HepG2 (cell line): ENCODE measurements at regions not wholly inside any gene's neighbourhood (a gene's known extent, or its start where the extent isn't known, plus 50 kb on each side); places are given as distances from the start of the nearest gene placed in this dataset.

Source experiments
- ATAC-seq: fragments of 200-7000 bp; cut with Tn5 transposase; 3 replicates; pipeline ENCODE4 v1.9.1; 2020; ENCODE audit warnings: mild to moderate bottlenecking, moderate library complexity
- BruUV-seq: library from RNA; stranded (reverse); fragments of 400-500 nt; replicated peaks from 2 replicates; lab custom pipeline; 2021; lab: Mats Ljungman, UMichigan
- CTCF ChIA-PET: fragments of 300-600 bp; formaldehyde crosslinking; extraction: SDS; loops from one replicate; lab custom pipeline; 2021; ENCODE audit warnings: low total read pairs, inconsistent platforms, low intra/inter-chr PET ratio; lab: Yijun Ruan, JAX
- POLR2A ChIA-PET: fragments of 350-600 bp; sonication (Branson Sonifier 250); formaldehyde crosslinking; loops from one replicate; lab custom pipeline; 2020; ENCODE audit warnings: antibody characterized with exemption, inconsistent platforms; lab: Yijun Ruan, JAX
- DNase-seq: peaks from one replicate; pipeline ENCODE4 v3.0.0-alpha.2; 2015; ENCODE audit warnings: low spot score
- FAIRE-seq: peaks from 3 replicates; lab custom pipeline; 2011; peaks lifted over from hg19 to GRCh38; lab: Jason Lieb, UNC
- H2AFZ ChIP-seq: one replicate; pipeline ENCODE4 v1.6.1; 2011; ENCODE audit warnings: low read length, inconsistent platforms
- H3K27ac ChIP-seq: fragments of 300-600 bp; 3 replicates; pipeline ENCODE4 v1.8.0; 2011; ENCODE audit warnings: mixed run types, mild to moderate bottlenecking, mixed read lengths, low read length, inconsistent platforms; ENCODE audit not compliant: insufficient read depth; ENCODE audit errors: extremely low read length
- H3K27me3 ChIP-seq, 2 experiments: fragments of 200-600 bp in 1 of 2; 2 replicates in 1 of 2; 3 replicates in 1 of 2; pipeline versions ENCODE4 v1.6.0 to v1.8.0; 2011; ENCODE audit warnings: low read length in 2 of 2, mild to moderate bottlenecking in 2 of 2, moderate library complexity in 2 of 2, inconsistent platforms in 1 of 2; ENCODE audit not compliant: insufficient read depth in 2 of 2, control insufficient read depth in 1 of 2
- H3K36me3 ChIP-seq, 2 experiments: fragments of 200-600 bp in 1 of 2; replicated peaks in 1 of 2; 2 replicates in 1 of 2; 3 replicates in 1 of 2; pipeline versions ENCODE4 v1.5.1 to v1.8.0; 2011; ENCODE audit warnings: low read length in 2 of 2, inconsistent platforms in 1 of 2; ENCODE audit not compliant: insufficient read depth in 2 of 2, control insufficient read depth in 1 of 2
- H3K4me1 ChIP-seq: 2 replicates; pipeline ENCODE4 v1.5.1; 2012; ENCODE audit warnings: low read length, inconsistent platforms; ENCODE audit not compliant: insufficient read depth
- H3K4me2 ChIP-seq: 2 replicates; pipeline ENCODE4 v1.6.0; 2011; ENCODE audit warnings: low read depth, low read length, inconsistent platforms
- H3K4me3 ChIP-seq, 3 experiments: fragments of 200-600 bp in 1 of 3; sonication (generic), shearing (Covaris generic) in 1 of 3; replicated peaks in 1 of 3; 2 replicates each; pipeline ENCODE4 v1.5.1; 2011 to 2016; ENCODE audit warnings: low read length in 3 of 3, inconsistent platforms in 2 of 3, low read depth in 2 of 3, mild to moderate bottlenecking in 2 of 3, control low read depth in 1 of 3, mixed read lengths in 1 of 3; ENCODE audit not compliant: insufficient read depth in 1 of 3
- H3K79me2 ChIP-seq: one replicate; pipeline ENCODE4 v1.6.1; 2011; ENCODE audit warnings: low read length, inconsistent platforms; ENCODE audit not compliant: insufficient read depth
- H3K9ac ChIP-seq: 2 replicates; pipeline ENCODE4 v1.6.0; 2011; ENCODE audit warnings: mild to moderate bottlenecking, low read depth, low read length, inconsistent platforms; ENCODE audit not compliant: insufficient read depth
- H3K9me3 ChIP-seq: 2 replicates; pipeline ENCODE4 v1.5.1; 2012; ENCODE audit warnings: mild to moderate bottlenecking, low read length
- H4K20me1 ChIP-seq: 2 replicates; pipeline ENCODE4 v1.6.0; 2011; ENCODE audit warnings: inconsistent platforms, mild to moderate bottlenecking, low read length, moderate library complexity; ENCODE audit not compliant: insufficient read depth
- ARID3A ChIP-seq: IDR thresholded peaks from 2 replicates; pipeline ENCODE4 v1.6.1; 2012; ENCODE audit warnings: low read depth, low read length, improper control_type of control experiment
- ATM ChIP-seq: fragments of 450-650 bp; IDR thresholded peaks from 2 replicates; pipeline ENCODE4 v1.7.1; 2017; ENCODE audit warnings: mild to moderate bottlenecking, borderline replicate concordance
- CBFB ChIP-seq: sonication (generic); formaldehyde crosslinking; IDR thresholded peaks from 2 replicates; pipeline ENCODE4 v1.4.0; 2020; ENCODE audit warnings: missing genetic modification reagents
- CSRNP2 ChIP-seq: sonication (generic); formaldehyde crosslinking; conservative IDR thresholded peaks from 2 replicates; pipeline ENCODE4 v1.8.0; 2022; ENCODE audit warnings: low read depth, missing genetic modification reagents
- DNMT1 ChIP-seq: sonication (generic); formaldehyde crosslinking; IDR thresholded peaks from 2 replicates; pipeline ENCODE4 v1.5.1; 2020; ENCODE audit warnings: mild to moderate bottlenecking, missing genetic modification reagents
- HIVEP1 ChIP-seq: sonication (generic); formaldehyde crosslinking; IDR thresholded peaks from 2 replicates; pipeline ENCODE4 v1.4.0; 2020; ENCODE audit warnings: mild to moderate bottlenecking, missing genetic modification reagents
- MLLT10 ChIP-seq: sonication (generic); formaldehyde crosslinking; IDR thresholded peaks from 2 replicates; pipeline ENCODE4 v1.4.0; 2020; ENCODE audit warnings: missing genetic modification reagents
- PTBP1 ChIP-seq: fragments of 200-400 bp; formaldehyde crosslinking; IDR thresholded peaks from 2 replicates; pipeline ENCODE4 v1.6.1; 2018; ENCODE audit warnings: low read length, low read depth; ENCODE audit not compliant: poor library complexity, severe bottlenecking
- RXRA ChIP-seq: sonication (generic); formaldehyde crosslinking; IDR thresholded peaks from 2 replicates; pipeline ENCODE4 v1.5.1; 2020; ENCODE audit warnings: missing genetic modification reagents
- SIX4 ChIP-seq: sonication (generic); formaldehyde crosslinking; IDR thresholded peaks from 2 replicates; pipeline ENCODE4 v1.4.0; 2020; ENCODE audit warnings: missing genetic modification reagents
- ZFP36 ChIP-seq: fragments of 150-350 bp; IDR thresholded peaks from 2 replicates; pipeline ENCODE4 v1.6.1; 2018; ENCODE audit warnings: borderline replicate concordance, low read length, low read depth; ENCODE audit not compliant: partially characterized antibody
- ZNF614 ChIP-seq: IDR thresholded peaks from 2 replicates; pipeline ENCODE4 v1.6.1; 2018; ENCODE audit warnings: missing biosample characterization, missing genetic modification reagents, inconsistent platforms, borderline replicate concordance
- ZNF704 ChIP-seq: sonication (generic); formaldehyde crosslinking; IDR thresholded peaks from 2 replicates; pipeline ENCODE4 v1.8.1; 2023; ENCODE audit warnings: mild to moderate bottlenecking, inconsistent platforms, moderate library complexity, missing genetic modification reagents, borderline replicate concordance
- ZNF777 ChIP-seq: sonication (generic); formaldehyde crosslinking; IDR thresholded peaks from 2 replicates; pipeline ENCODE4 v1.4.0; 2020; ENCODE audit warnings: missing genetic modification reagents
- WGBS: methylation state at CpG from one replicate; pipeline ENCODE4 v1.1.6; 2017; ENCODE audit warnings: low lambda C conversion rate; 5-methylcytosine and 5-hydroxymethylcytosine counted together
- in situ Hi-C: cut with HindIII; loops from 2 replicates; pipeline ENCODE4 v1.10.0; 2017; ENCODE audit warnings: low pct_unique_long_range_greater_than_20kb; ENCODE audit not compliant: extremely low pct_ligation_motif_present
- intact Hi-C: fragments of 100-400 bp; cut with micrococcal nuclease; formaldehyde crosslinking; loops from one replicate; pipeline ENCODE4 v1.10.0; 2022; ENCODE audit not compliant: unreplicated experiment

- no peak for TF ChIP-seq DNMT1
- no peak for TF ChIP-seq ATM
- no peak for TF ChIP-seq PTBP1
- TF ChIP-seq ZNF704 (CRISPR knock-in tag), result no peak
- TF ChIP-seq ZFP36, result no peak
- TF ChIP-seq SIX4 (CRISPR knock-in tag), result no peak
- no peak for TF ChIP-seq ZNF614
- no peak for TF ChIP-seq RXRA (CRISPR knock-in tag)
- Histone ChIP-seq H3K79me2 (no peaks in the 10 kb centered on the region), H3K4me2 (no peak overlapping the region), H3K27ac (no peak overlapping the region), H3K4me3 (no peak overlapping the region), H3K4me1 (no peaks in the 10 kb centered on the region), H4K20me1 (no peaks in the 10 kb centered on the region), H3K9ac (no peak overlapping the region), H3K27me3 (no peaks in the 10 kb centered on the region), H3K36me3 (no peaks in the 10 kb centered on the region), H3K9me3 (peaks cover 21% of the 10 kb centered on the region), H2AFZ (no peak overlapping the region)
- intact Hi-C loops (no loop called here), in situ Hi-C loops (no loop called here)
- WGBS, result 7% methylated on average over 3 of the region's 3 CpGs
- DNase-seq (no peak), ATAC-seq (no peak), FAIRE-seq (no peak)
- ChIA-PET POLR2A (no interaction called here), CTCF (no interaction called here)
- BruUV-seq, result no TSS peak
These were observed 1383.8 kb downstream of the EFNB2 start for GRCh38 chr13:105151639-105152038.

GRCh38 chr13:105147461-105147860 lies 1388.0 kb downstream of the EFNB2 start:
- in situ Hi-C loops (no loop called here), intact Hi-C loops (no loop called here)
- peaks cover 12% of the 10 kb centered on the region for H3K9me3 ChIP-seq
- H3K4me1 ChIP-seq, result no peaks in the 10 kb centered on the region
- FAIRE-seq, result no peak
- no peaks in the 10 kb centered on the region for H4K20me1 ChIP-seq
- no peaks in the 10 kb centered on the region for H3K36me3 ChIP-seq
- H2AFZ ChIP-seq, result no peak overlapping the region
- CTCF ChIA-PET, result no interaction called here
- H3K9ac ChIP-seq, result no peak overlapping the region
- H3K27ac ChIP-seq, result no peak overlapping the region
- no peak overlapping the region for H3K4me2 ChIP-seq
- POLR2A ChIA-PET, result no interaction called here
- 52% methylated on average over 4 of the region's 4 CpGs for WGBS
- no TSS peak for BruUV-seq
- no peaks in the 10 kb centered on the region for H3K79me2 ChIP-seq
- H3K4me3 ChIP-seq, result no peak overlapping the region
- no peaks in the 10 kb centered on the region for H3K27me3 ChIP-seq
- ATAC-seq, result no peak
- DNase-seq, result no peak
- TF ChIP-seq ZNF777 (CRISPR knock-in tag), result no peak
- no peak for TF ChIP-seq CBFB (CRISPR knock-in tag)
- TF ChIP-seq MLLT10 (CRISPR knock-in tag), result no peak
- no peak for TF ChIP-seq HIVEP1
- TF ChIP-seq CSRNP2 (CRISPR knock-in tag), result no peak
- TF ChIP-seq ARID3A, result no peak
